ENCODE measurements at regions not wholly inside any gene's neighbourhood (a gene's known extent, or its start where the extent isn't known, plus 50 kb on each side); places are given as distances from the start of the nearest gene placed in this dataset.

- 66% methylated on average over 15 of the region's 15 CpGs for WGBS (ENCODE audit: low lambda C conversion rate)
- POLR2A ChIA-PET, result no interaction called here
- no peaks in the 10 kb centered on the region for H3K9me3 ChIP-seq
- no peak overlapping the region for H3K4me2 ChIP-seq
- TF ChIP-seq GATA2 (CRISPR knock-in tag; IDR thresholded peaks at IDR 0.05) (no peak), YY1 (IDR thresholded peaks at IDR 0.05; ENCODE audit: low read depth) (no peak), TAF1 (IDR thresholded peaks at IDR 0.05; ENCODE audit: borderline replicate concordance, low read depth, low read length) (no peak), TEAD4 (IDR thresholded peaks at IDR 0.05; ENCODE audit: borderline replicate concordance, insufficient read depth) (no peak), FOSL2 (IDR thresholded peaks at IDR 0.05; ENCODE audit: borderline replicate concordance, low read depth) (no peak), TCF12 (IDR thresholded peaks at IDR 0.05) (no peak), REST (IDR thresholded peaks at IDR 0.05; ENCODE audit: low read depth, low read length) (no peak), IRF3 (IDR thresholded peaks at IDR 0.05; ENCODE audit: low read depth, low read length) (no peak), RAD21 (IDR thresholded peaks at IDR 0.05; ENCODE audit: low read length) (no peak), MXI1 (IDR thresholded peaks at IDR 0.05; ENCODE audit: low read depth, low read length) (no peak), FOXM1 (IDR thresholded peaks at IDR 0.05; ENCODE audit: low read depth) (no peak), FOXJ3 (CRISPR knock-in tag; IDR thresholded peaks at IDR 0.05) (no peak), JUND (IDR thresholded peaks at IDR 0.05) (no peak)
- TF ChIP-seq, protein P1, sequence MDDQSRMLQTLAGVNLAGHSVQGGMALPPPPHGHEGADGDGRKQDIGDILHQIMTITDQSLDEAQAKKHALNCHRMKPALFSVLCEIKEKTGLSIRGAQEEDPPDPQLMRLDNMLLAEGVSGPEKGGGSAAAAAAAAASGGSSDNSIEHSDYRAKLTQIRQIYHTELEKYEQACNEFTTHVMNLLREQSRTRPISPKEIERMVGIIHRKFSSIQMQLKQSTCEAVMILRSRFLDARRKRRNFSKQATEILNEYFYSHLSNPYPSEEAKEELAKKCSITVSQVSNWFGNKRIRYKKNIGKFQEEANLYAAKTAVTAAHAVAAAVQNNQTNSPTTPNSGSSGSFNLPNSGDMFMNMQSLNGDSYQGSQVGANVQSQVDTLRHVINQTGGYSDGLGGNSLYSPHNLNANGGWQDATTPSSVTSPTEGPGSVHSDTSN (IDR thresholded peaks at IDR 0.05), result no peak
- TF ChIP-seq, protein P2, sequence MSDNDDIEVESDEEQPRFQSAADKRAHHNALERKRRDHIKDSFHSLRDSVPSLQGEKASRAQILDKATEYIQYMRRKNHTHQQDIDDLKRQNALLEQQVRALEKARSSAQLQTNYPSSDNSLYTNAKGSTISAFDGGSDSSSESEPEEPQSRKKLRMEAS (IDR thresholded peaks at IDR 0.05; ENCODE audit: low read depth), result no peak
- H2AFZ ChIP-seq (ENCODE audit: low read depth), result no peak overlapping the region
- H3K36me3 ChIP-seq (replicated peaks in 1 of 2; ENCODE audit: control insufficient read depth in 1 of 2, insufficient read depth in 2 of 2, low read length in 1 of 2), result no peaks in the 10 kb centered on the region
- peaks cover 8% of the 10 kb centered on the region; the same call in 1 of the 2 replicates for H3K27me3 ChIP-seq (ENCODE audit: insufficient read depth)
- H3K4me1 ChIP-seq (ENCODE audit: control insufficient read depth in 1 of 2, insufficient read depth in 2 of 2, low read depth in 1 of 2, low read length in 1 of 2), result peaks cover 0 to 11% of the 10 kb centered on the region in 2 experiments; a peak in 2 of 4 replicates
- no peaks in the 10 kb centered on the region for H3F3A ChIP-seq (replicated peaks; ENCODE audit: insufficient read depth)
- CTCF ChIA-PET, result no interaction called here
- no peak overlapping the region for H3K9ac ChIP-seq
- no peaks in the 10 kb centered on the region for H4K20me1 ChIP-seq (ENCODE audit: insufficient read depth)
- H3K4me3 ChIP-seq (ENCODE audit: low read depth in 2 of 2, low read length in 1 of 2), result no peak overlapping the region
- no peak overlapping the region for H3K27ac ChIP-seq (ENCODE audit: low read depth in 2 of 2, low read length in 1 of 2)
- DNase-seq, result no peak
- H3K9me2 ChIP-seq, result no peaks in the 10 kb centered on the region
- H3K79me2 ChIP-seq (ENCODE audit: insufficient read depth), result no peaks in the 10 kb centered on the region
Measured at GRCh38 chr16:54207837-54208236, 78.8 kb downstream of the IRX3 start.
